ENCODE measurements at regions not wholly inside any gene's neighbourhood (a gene's known extent, or its start where the extent isn't known, plus 50 kb on each side); places are given as distances from the start of the nearest gene placed in this dataset.

DNA sequence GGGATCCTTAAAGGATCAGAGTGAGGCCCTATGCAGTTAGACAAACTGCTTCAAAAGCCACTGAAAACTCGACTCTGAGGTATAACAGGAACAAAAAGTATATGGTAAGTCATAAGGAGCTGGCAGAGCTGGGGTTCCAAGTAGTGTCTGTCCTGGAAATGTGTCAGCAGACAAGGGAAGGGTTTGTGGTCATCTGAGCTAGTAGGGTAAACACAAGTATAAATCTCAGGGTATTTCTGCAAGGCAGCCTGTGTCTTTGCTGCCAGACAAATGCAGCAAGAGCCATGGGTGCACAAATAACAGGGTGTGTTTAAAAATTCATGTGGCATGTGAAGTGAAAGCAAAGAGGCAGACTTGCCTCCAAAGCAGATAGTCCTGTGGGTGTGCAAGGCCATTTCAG is 759.0 kb upstream of the ADAMTS5 start:
- no TSS peak for BruUV-seq (replicated peaks)
- Histone ChIP-seq H3K9me3 (replicated peaks; ENCODE audit: control insufficient read depth, insufficient read depth, low read length) (no peaks in the 10 kb centered on the region), H4K20me1 (replicated peaks; ENCODE audit: control insufficient read depth, extremely low read depth, insufficient read depth, low read length) (no peaks in the 10 kb centered on the region), H3K79me2 (ENCODE audit: control insufficient read depth, insufficient read depth, low read length) (no peaks in the 10 kb centered on the region), H3K4me1 (ENCODE audit: control insufficient read depth, extremely low read depth, insufficient read depth, low read length) (no peaks in the 10 kb centered on the region), H3K27ac (ENCODE audit: insufficient read depth, low read depth, low read length) (no peak overlapping the region), H3K27me3 (ENCODE audit: control insufficient read depth in 2 of 2, insufficient read depth in 2 of 2, low read length in 2 of 2) (peaks cover 0 to 1% of the 10 kb centered on the region in 2 experiments), H3K4me2 (ENCODE audit: insufficient read depth, low read length) (no peak overlapping the region), H3K4me3 (replicated peaks in 1 of 3; ENCODE audit: insufficient read depth in 1 of 3, low read depth in 1 of 3, low read length in 3 of 3) (no peak overlapping the region), H2AFZ (ENCODE audit: low read depth, low read length) (no peak overlapping the region), H3K9ac (replicated peaks; ENCODE audit: extremely low read depth, insufficient read depth, low read length) (no peak overlapping the region), H3K36me3 (ENCODE audit: control insufficient read depth in 2 of 2, extremely low read depth in 1 of 2, insufficient read depth in 2 of 2, low read length in 2 of 2) (no peaks in the 10 kb centered on the region), H3K9me1 (replicated peaks; ENCODE audit: control insufficient read depth, extremely low read depth, insufficient read depth, low read length) (no peaks in the 10 kb centered on the region)
- intact Hi-C loops (cut with micrococcal nuclease) (no loop called here), dilution Hi-C loops (cut with MboI; ENCODE audit: extremely low pct_ligation_motif_present, low sequenced_read_pairs) (no loop called here)
- ChIA-PET POLR2A (no interaction called here), CTCF (no interaction called here)
- no peak for TF ChIP-seq EZH2 (IDR thresholded peaks at IDR 0.05; ENCODE audit: borderline replicate concordance, low read depth, low read length, severe bottlenecking)
- TF ChIP-seq MYC (IDR thresholded peaks at IDR 0.05; ENCODE audit: low read depth, low read length): no peak
- TF ChIP-seq JUN (IDR thresholded peaks at IDR 0.05; ENCODE audit: borderline replicate concordance, insufficient read depth, insufficient read length, low read depth): no peak
- no peak for TF ChIP-seq POLR2AphosphoS5 (IDR thresholded peaks at IDR 0.05; ENCODE audit: insufficient read depth, low read depth, low read length)
- TF ChIP-seq, protein P1, sequence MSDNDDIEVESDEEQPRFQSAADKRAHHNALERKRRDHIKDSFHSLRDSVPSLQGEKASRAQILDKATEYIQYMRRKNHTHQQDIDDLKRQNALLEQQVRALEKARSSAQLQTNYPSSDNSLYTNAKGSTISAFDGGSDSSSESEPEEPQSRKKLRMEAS (IDR thresholded peaks at IDR 0.05; ENCODE audit: insufficient read depth, insufficient read length): no peak
- TF ChIP-seq GATA2 (IDR thresholded peaks at IDR 0.05; ENCODE audit: insufficient read depth, insufficient read length, low read depth, low read length): no peak
- no peak for TF ChIP-seq FOS (IDR thresholded peaks at IDR 0.05; ENCODE audit: borderline replicate concordance, insufficient read depth, low read length)
- no peak for TF ChIP-seq POLR2A (IDR thresholded peaks at IDR 0.05; ENCODE audit: low read depth, low read length)
- TF ChIP-seq, protein P2, sequence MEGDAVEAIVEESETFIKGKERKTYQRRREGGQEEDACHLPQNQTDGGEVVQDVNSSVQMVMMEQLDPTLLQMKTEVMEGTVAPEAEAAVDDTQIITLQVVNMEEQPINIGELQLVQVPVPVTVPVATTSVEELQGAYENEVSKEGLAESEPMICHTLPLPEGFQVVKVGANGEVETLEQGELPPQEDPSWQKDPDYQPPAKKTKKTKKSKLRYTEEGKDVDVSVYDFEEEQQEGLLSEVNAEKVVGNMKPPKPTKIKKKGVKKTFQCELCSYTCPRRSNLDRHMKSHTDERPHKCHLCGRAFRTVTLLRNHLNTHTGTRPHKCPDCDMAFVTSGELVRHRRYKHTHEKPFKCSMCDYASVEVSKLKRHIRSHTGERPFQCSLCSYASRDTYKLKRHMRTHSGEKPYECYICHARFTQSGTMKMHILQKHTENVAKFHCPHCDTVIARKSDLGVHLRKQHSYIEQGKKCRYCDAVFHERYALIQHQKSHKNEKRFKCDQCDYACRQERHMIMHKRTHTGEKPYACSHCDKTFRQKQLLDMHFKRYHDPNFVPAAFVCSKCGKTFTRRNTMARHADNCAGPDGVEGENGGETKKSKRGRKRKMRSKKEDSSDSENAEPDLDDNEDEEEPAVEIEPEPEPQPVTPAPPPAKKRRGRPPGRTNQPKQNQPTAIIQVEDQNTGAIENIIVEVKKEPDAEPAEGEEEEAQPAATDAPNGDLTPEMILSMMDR (IDR thresholded peaks at IDR 0.05; ENCODE audit: extremely low read depth in 1 of 2, insufficient read depth in 1 of 2, low read depth in 1 of 2, low read length in 2 of 2): no peak
- no peak for DNase-seq (ENCODE audit: low read depth, low spot score)
- no peak for FAIRE-seq
